Smooth muscle cell (in vitro differentiated cells): ENCODE measurements at regions not wholly inside any gene's neighbourhood (a gene's known extent, or its start where the extent isn't known, plus 50 kb on each side); places are given as distances from the start of the nearest gene placed in this dataset.

Experiments
- DNase-seq: peaks from one replicate; lab custom pipeline; 2025; ENCODE audit not compliant: unreplicated experiment; lab: John Stamatoyannopoulos, UW
- H2AFZ ChIP-seq: fragments of 200-600 bp; sonication (generic); 2 replicates; pipeline ENCODE4 v1.6.0; 2016; ENCODE audit warnings: antibody characterized with exemption, low read depth, mild to moderate bottlenecking
- H3F3A ChIP-seq: fragments of 200-600 bp; sonication (generic); 2 replicates; pipeline ENCODE4 v1.6.0; 2017; ENCODE audit warnings: antibody characterized with exemption, low read depth
- H3K27ac ChIP-seq: fragments of 200-600 bp; sonication (generic); 2 replicates; pipeline ENCODE4 v1.5.1; 2016; ENCODE audit warnings: low read depth, mild to moderate bottlenecking
- H3K27me3 ChIP-seq: fragments of 200-600 bp; sonication (generic); 2 replicates; pipeline ENCODE4 v1.6.1; 2016; ENCODE audit warnings: low read depth, mild to moderate bottlenecking
- H3K36me3 ChIP-seq: fragments of 200-600 bp; sonication (generic); 2 replicates; pipeline ENCODE4 v1.5.1; 2016; ENCODE audit warnings: low read depth
- H3K4me1 ChIP-seq: fragments of 200-600 bp; sonication (generic); 2 replicates; pipeline ENCODE4 v1.5.1; 2016; ENCODE audit warnings: low read depth
- H3K4me2 ChIP-seq: fragments of 200-600 bp; sonication (generic); 2 replicates; pipeline ENCODE4 v1.6.0; 2016; ENCODE audit warnings: mild to moderate bottlenecking
- H3K4me3 ChIP-seq: fragments of 200-600 bp; sonication (generic); 2 replicates; pipeline ENCODE4 v1.5.1; 2016; ENCODE audit warnings: mild to moderate bottlenecking
- H3K79me2 ChIP-seq: fragments of 200-600 bp; sonication (generic); 2 replicates; pipeline ENCODE4 v1.6.0; 2016; ENCODE audit warnings: low read depth, mild to moderate bottlenecking
- H3K9ac ChIP-seq: fragments of 200-600 bp; sonication (generic); 2 replicates; pipeline ENCODE4 v1.6.0; 2016; ENCODE audit warnings: low read depth
- H3K9me3 ChIP-seq: fragments of 200-600 bp; sonication (generic); replicated peaks from 2 replicates; pipeline ENCODE4 v1.5.1; 2016; ENCODE audit warnings: low read depth
- H4K20me1 ChIP-seq: fragments of 200-600 bp; sonication (generic); 2 replicates; pipeline ENCODE4 v1.6.0; 2016; ENCODE audit warnings: low read depth
- WGBS: methylation state at CpG from one replicate; pipeline ENCODE4 v1.1.7; 2016; ENCODE audit warnings: low lambda C conversion rate; 5-methylcytosine and 5-hydroxymethylcytosine counted together
- TF ChIP-seq, protein P1 (sequence below): fragments of 200-600 bp; sonication (generic); IDR thresholded peaks from 2 replicates; pipeline ENCODE4 v1.5.1; 2017; ENCODE audit warnings: borderline replicate concordance, mild to moderate bottlenecking, antibody characterized with exemption; ENCODE audit not compliant: insufficient read depth, poor library complexity, severe bottlenecking

- no peaks in the 10 kb centered on the region for H3K36me3 ChIP-seq
- TF ChIP-seq, protein P1, sequence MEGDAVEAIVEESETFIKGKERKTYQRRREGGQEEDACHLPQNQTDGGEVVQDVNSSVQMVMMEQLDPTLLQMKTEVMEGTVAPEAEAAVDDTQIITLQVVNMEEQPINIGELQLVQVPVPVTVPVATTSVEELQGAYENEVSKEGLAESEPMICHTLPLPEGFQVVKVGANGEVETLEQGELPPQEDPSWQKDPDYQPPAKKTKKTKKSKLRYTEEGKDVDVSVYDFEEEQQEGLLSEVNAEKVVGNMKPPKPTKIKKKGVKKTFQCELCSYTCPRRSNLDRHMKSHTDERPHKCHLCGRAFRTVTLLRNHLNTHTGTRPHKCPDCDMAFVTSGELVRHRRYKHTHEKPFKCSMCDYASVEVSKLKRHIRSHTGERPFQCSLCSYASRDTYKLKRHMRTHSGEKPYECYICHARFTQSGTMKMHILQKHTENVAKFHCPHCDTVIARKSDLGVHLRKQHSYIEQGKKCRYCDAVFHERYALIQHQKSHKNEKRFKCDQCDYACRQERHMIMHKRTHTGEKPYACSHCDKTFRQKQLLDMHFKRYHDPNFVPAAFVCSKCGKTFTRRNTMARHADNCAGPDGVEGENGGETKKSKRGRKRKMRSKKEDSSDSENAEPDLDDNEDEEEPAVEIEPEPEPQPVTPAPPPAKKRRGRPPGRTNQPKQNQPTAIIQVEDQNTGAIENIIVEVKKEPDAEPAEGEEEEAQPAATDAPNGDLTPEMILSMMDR, result no peak
- DNase-seq, result no peak
Observed at GRCh38 chr1:192730198-192730597, 78.6 kb upstream of the RGS2 start.

GRCh38 chr1:192732787-192733186, 76.1 kb upstream of the RGS2 start:
- Histone ChIP-seq H3K4me3 (no peak overlapping the region), H4K20me1 (no peaks in the 10 kb centered on the region), H2AFZ (no peak overlapping the region), H3K9me3 (no peaks in the 10 kb centered on the region), H3K4me1 (no peaks in the 10 kb centered on the region), H3K4me2 (no peak overlapping the region), H3K36me3 (no peaks in the 10 kb centered on the region), H3F3A (no peaks in the 10 kb centered on the region), H3K9ac (no peak overlapping the region), H3K27ac (no peak overlapping the region), H3K27me3 (no peaks in the 10 kb centered on the region), H3K79me2 (no peaks in the 10 kb centered on the region)
- TF ChIP-seq, protein P1, result no peak
- WGBS, result 98% methylated on average over 2 of the region's 2 CpGs
- no peak for DNase-seq

More at GRCh38 chr1:192730198-192730597, 78.6 kb upstream of the RGS2 start:
- Histone ChIP-seq H3K79me2 (no peaks in the 10 kb centered on the region), H4K20me1 (no peaks in the 10 kb centered on the region), H3K4me1 (no peaks in the 10 kb centered on the region), H3K9ac (no peak overlapping the region), H3K27ac (no peak overlapping the region), H2AFZ (no peak overlapping the region), H3K9me3 (no peaks in the 10 kb centered on the region), H3K27me3 (no peaks in the 10 kb centered on the region), H3K4me2 (no peak overlapping the region), H3F3A (no peaks in the 10 kb centered on the region), H3K4me3 (no peak overlapping the region)

DNA sequence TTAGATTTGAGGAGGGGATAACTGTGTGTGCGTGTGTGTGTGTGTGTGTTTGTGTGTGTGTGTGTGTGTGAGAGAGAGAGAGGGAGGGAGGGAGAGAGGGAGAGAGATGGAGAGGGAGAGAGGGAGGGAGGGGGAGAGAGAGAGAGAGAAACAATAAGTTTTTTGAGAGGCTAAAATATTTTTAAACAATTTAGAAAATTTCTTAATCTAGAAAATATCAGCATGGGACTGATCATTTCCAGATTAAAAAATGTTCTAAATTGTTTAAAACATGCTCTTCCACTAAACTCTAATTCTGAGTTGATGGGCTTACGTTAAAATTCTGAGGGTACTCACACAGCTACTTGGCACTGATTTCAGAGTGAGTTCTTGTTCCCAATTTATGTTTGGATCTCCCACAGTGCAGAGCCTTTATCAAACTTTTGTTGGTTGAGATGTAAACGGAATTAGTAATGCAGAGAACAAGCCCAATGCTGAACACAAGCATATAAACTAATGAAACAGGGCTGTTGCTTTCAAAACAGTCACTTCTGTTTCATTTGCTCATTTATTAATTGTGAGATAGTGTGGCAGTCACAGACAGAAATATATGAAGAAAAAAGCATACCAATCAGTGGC, 73.4 kb upstream of the RGS2 start:
- no peak overlapping the region for H3K4me3 ChIP-seq
- no peak for DNase-seq
- H3K9me3 ChIP-seq, result no peaks in the 10 kb centered on the region
- H3K4me2 ChIP-seq, result no peak overlapping the region
- no peaks in the 10 kb centered on the region for H3K27me3 ChIP-seq
- H3K36me3 ChIP-seq, result no peaks in the 10 kb centered on the region
- WGBS, result 74% methylated on average over 2 of the region's 3 CpGs
- H3K79me2 ChIP-seq, result no peaks in the 10 kb centered on the region
- H3K9ac ChIP-seq, result no peak overlapping the region
- H2AFZ ChIP-seq, result no peak overlapping the region
- H3K4me1 ChIP-seq, result no peaks in the 10 kb centered on the region
- TF ChIP-seq, protein P1, result no peak
- no peaks in the 10 kb centered on the region for H4K20me1 ChIP-seq
- H3K27ac ChIP-seq, result no peak overlapping the region
- H3F3A ChIP-seq, result no peaks in the 10 kb centered on the region

- DNase-seq, result no peak
- WGBS, result 52% methylated on average over 6 of the region's 6 CpGs
- Histone ChIP-seq H4K20me1 (no peaks in the 10 kb centered on the region), H3K27ac (no peak overlapping the region), H3K36me3 (no peaks in the 10 kb centered on the region), H3K27me3 (no peaks in the 10 kb centered on the region), H3K9me3 (peaks cover 5% of the 10 kb centered on the region), H2AFZ (no peak overlapping the region), H3K4me1 (no peaks in the 10 kb centered on the region), H3F3A (no peaks in the 10 kb centered on the region), H3K9ac (no peak overlapping the region), H3K79me2 (no peaks in the 10 kb centered on the region), H3K4me2 (no peak overlapping the region), H3K4me3 (no peak overlapping the region)
- TF ChIP-seq, protein P1, result no peak
Observed at GRCh38 chr1:192737306-192737705, 71.5 kb upstream of the RGS2 start.
